Fibroblast of lung (primary cell): ENCODE measurements at regions not wholly inside any gene's neighbourhood (a gene's known extent, or its start where the extent isn't known, plus 50 kb on each side); places are given as distances from the start of the nearest gene placed in this dataset.

Experiments used
- DNase-seq, 2 donors: peaks; one replicate each; pipeline versions ENCODE4 v3.0.0 to v3.0.0-alpha.2; 2010; ENCODE audit warnings: low read depth in 2 of 2
- H2AFZ ChIP-seq: 2 replicates; pipeline ENCODE4 v1.5.1; 2012; ENCODE audit warnings: low read length, control low read depth, inconsistent platforms
- H3K27ac ChIP-seq: 2 replicates; pipeline ENCODE4 v1.5.1; 2011; ENCODE audit warnings: low read length, control low read depth; ENCODE audit not compliant: insufficient read depth
- H3K27me3 ChIP-seq: 2 replicates; pipeline ENCODE4 v1.5.1; 2011; ENCODE audit warnings: mild to moderate bottlenecking, low read length; ENCODE audit not compliant: control insufficient read depth, insufficient read depth
- H3K36me3 ChIP-seq: 2 replicates; pipeline ENCODE4 v1.5.1; 2011; ENCODE audit warnings: low read length; ENCODE audit not compliant: control insufficient read depth, insufficient read depth
- H3K4me1 ChIP-seq: 2 replicates; pipeline ENCODE4 v1.5.1; 2011; ENCODE audit warnings: low read length; ENCODE audit not compliant: control insufficient read depth, insufficient read depth; ENCODE audit errors: extremely low read depth
- H3K4me2 ChIP-seq: 2 replicates; pipeline ENCODE4 v1.5.1; 2011; ENCODE audit warnings: low read length, control low read depth; ENCODE audit not compliant: insufficient read depth; ENCODE audit errors: extremely low read depth
- H3K4me3 ChIP-seq, 4 experiments: fragments of 200-600 bp in 1 of 4; sonication (generic) in 1 of 4; replicated peaks in 1 of 4; 2 replicates each; pipeline ENCODE4 v1.5.1; 2011 to 2016; ENCODE audit warnings: low read length in 4 of 4, low read depth in 3 of 4, mild to moderate bottlenecking in 3 of 4, control low read depth in 2 of 4, inconsistent platforms in 1 of 4, mixed read lengths in 1 of 4; ENCODE audit not compliant: insufficient read depth in 1 of 4; ENCODE audit errors: control extremely low read depth in 1 of 4
- H3K79me2 ChIP-seq: 2 replicates; pipeline ENCODE4 v1.5.1; 2012; ENCODE audit warnings: mild to moderate bottlenecking, low read length, inconsistent platforms; ENCODE audit not compliant: control insufficient read depth, insufficient read depth
- H3K9ac ChIP-seq: 2 replicates; pipeline ENCODE4 v1.5.1; 2011; ENCODE audit warnings: mild to moderate bottlenecking, low read length, control low read depth; ENCODE audit not compliant: insufficient read depth
- H3K9me3 ChIP-seq: 2 replicates; pipeline ENCODE4 v1.5.1; 2012; ENCODE audit warnings: low read depth, low read length; ENCODE audit not compliant: control insufficient read depth, insufficient read depth
- H4K20me1 ChIP-seq: 2 replicates; pipeline ENCODE4 v1.5.1; 2011; ENCODE audit warnings: low read length; ENCODE audit not compliant: control insufficient read depth, insufficient read depth; ENCODE audit errors: extremely low read depth
- EZH2 ChIP-seq: IDR thresholded peaks from 2 replicates; pipeline ENCODE4 v1.5.1; 2012; ENCODE audit warnings: low read length, control low read depth, mild to moderate bottlenecking; ENCODE audit errors: missing control alignments
- TF ChIP-seq, protein P1 (sequence below), 2 donors: IDR thresholded peaks in 1 of 2; conservative IDR thresholded peaks in 1 of 2; 1 replicate in 1 of 2; 2 replicates in 1 of 2; pipeline ENCODE4 v1.5.1; 2011 to 2012; ENCODE audit warnings: low read length in 2 of 2, control low read depth in 1 of 2, inconsistent platforms in 1 of 2, low read depth in 1 of 2, mild to moderate bottlenecking in 1 of 2

- no peak overlapping the region for H3K4me3 ChIP-seq
- DNase-seq = peak in 1 of 2 donors; percentile 35
- no peaks in the 10 kb centered on the region for H3K36me3 ChIP-seq
- no peak overlapping the region for H3K27ac ChIP-seq
- TF ChIP-seq, protein P1, sequence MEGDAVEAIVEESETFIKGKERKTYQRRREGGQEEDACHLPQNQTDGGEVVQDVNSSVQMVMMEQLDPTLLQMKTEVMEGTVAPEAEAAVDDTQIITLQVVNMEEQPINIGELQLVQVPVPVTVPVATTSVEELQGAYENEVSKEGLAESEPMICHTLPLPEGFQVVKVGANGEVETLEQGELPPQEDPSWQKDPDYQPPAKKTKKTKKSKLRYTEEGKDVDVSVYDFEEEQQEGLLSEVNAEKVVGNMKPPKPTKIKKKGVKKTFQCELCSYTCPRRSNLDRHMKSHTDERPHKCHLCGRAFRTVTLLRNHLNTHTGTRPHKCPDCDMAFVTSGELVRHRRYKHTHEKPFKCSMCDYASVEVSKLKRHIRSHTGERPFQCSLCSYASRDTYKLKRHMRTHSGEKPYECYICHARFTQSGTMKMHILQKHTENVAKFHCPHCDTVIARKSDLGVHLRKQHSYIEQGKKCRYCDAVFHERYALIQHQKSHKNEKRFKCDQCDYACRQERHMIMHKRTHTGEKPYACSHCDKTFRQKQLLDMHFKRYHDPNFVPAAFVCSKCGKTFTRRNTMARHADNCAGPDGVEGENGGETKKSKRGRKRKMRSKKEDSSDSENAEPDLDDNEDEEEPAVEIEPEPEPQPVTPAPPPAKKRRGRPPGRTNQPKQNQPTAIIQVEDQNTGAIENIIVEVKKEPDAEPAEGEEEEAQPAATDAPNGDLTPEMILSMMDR (conservative IDR thresholded peaks at IDR 0.05 in 1 of 2, IDR thresholded peaks at IDR 0.05 in 1 of 2; ENCODE audit: low read depth in 1 of 2, low read length in 2 of 2) = no peak
- no peak for TF ChIP-seq EZH2
- no peaks in the 10 kb centered on the region for H3K79me2 ChIP-seq
- peaks cover under 1% of the 10 kb centered on the region for H3K4me1 ChIP-seq
- H3K9me3 ChIP-seq = no peaks in the 10 kb centered on the region
- no peak overlapping the region for H2AFZ ChIP-seq
- H4K20me1 ChIP-seq = no peaks in the 10 kb centered on the region
- no peak overlapping the region for H3K4me2 ChIP-seq
- H3K27me3 ChIP-seq = no peaks in the 10 kb centered on the region
- no peak overlapping the region for H3K9ac ChIP-seq
Measured at GRCh38 chr4:135238940-135239339, 1037.4 kb upstream of the PABPC4L start.

GRCh38 chr4:135236048-135236447, 1034.5 kb upstream of the PABPC4L start:
- Histone ChIP-seq H3K9ac (no peak overlapping the region), H3K9me3 (no peaks in the 10 kb centered on the region), H3K4me2 (no peak overlapping the region), H3K79me2 (no peaks in the 10 kb centered on the region), H2AFZ (no peak overlapping the region), H3K36me3 (no peaks in the 10 kb centered on the region), H3K27ac (no peak overlapping the region), H4K20me1 (no peaks in the 10 kb centered on the region), H3K4me3 (no peak overlapping the region), H3K4me1 (no peaks in the 10 kb centered on the region), H3K27me3 (no peaks in the 10 kb centered on the region)
- TF ChIP-seq, protein P1 (conservative IDR thresholded peaks at IDR 0.05 in 1 of 2, IDR thresholded peaks at IDR 0.05 in 1 of 2; ENCODE audit: low read depth in 1 of 2, low read length in 2 of 2) = no peak
- TF ChIP-seq EZH2 = no peak
- no peak for DNase-seq

DNA sequence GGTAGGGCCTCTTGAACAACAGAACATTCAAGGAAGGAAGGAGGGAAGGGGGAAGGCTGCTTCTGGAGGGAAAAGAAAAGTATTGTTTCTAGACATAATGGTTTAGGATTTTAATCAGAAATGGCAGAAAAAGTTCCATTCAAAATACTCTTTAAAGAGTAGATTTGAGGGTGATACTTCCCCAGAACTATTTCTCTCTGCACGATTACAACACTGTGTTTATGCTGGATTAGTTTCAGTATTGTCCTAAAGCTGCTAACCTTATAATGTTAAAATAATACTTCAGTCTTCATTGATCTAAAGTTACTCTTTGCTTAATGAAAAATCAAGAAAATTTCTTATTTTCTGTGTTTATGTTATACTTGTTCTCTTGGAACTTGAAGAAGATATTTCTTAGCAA, 1026.3 kb upstream of the PABPC4L start:
- no peaks in the 10 kb centered on the region for H4K20me1 ChIP-seq
- H3K27ac ChIP-seq = no peak overlapping the region
- no peak for DNase-seq
- H3K36me3 ChIP-seq = no peaks in the 10 kb centered on the region
- TF ChIP-seq, protein P1 (conservative IDR thresholded peaks at IDR 0.05 in 1 of 2, IDR thresholded peaks at IDR 0.05 in 1 of 2; ENCODE audit: low read depth in 1 of 2, low read length in 2 of 2) = no peak
- no peak for TF ChIP-seq EZH2
- H3K79me2 ChIP-seq = no peaks in the 10 kb centered on the region
- H3K4me1 ChIP-seq = no peaks in the 10 kb centered on the region
- H3K4me3 ChIP-seq = no peak overlapping the region
- no peaks in the 10 kb centered on the region for H3K9me3 ChIP-seq
- no peak overlapping the region for H3K9ac ChIP-seq
- H3K4me2 ChIP-seq = peak overlapping the region; percentile 42
- no peaks in the 10 kb centered on the region for H3K27me3 ChIP-seq
- H2AFZ ChIP-seq = no peak overlapping the region
